Omental fat pad (tissue), 3 donors: ENCODE measurements at regions not wholly inside any gene's neighbourhood (a gene's known extent, or its start where the extent isn't known, plus 50 kb on each side); places are given as distances from the start of the nearest gene placed in this dataset.

Experiments
- ATAC-seq: fragments of 150-250 bp; one replicate; pipeline ENCODE4 v1.9.1; 2016; ENCODE audit warnings: mild to moderate bottlenecking, moderate library complexity; ENCODE audit not compliant: low FRiP score
- DNase-seq: peaks from one replicate; pipeline ENCODE4 v3.0.0-alpha.2; 2019; ENCODE audit warnings: low spot score
- CTCF ChIP-seq, 3 donors: fragments of 450-650 bp; IDR thresholded peaks; one replicate each; pipeline ENCODE4 v1.5.1; 2016 to 2017; ENCODE audit warnings: antibody characterized with exemption in 3 of 3, mild to moderate bottlenecking in 3 of 3, moderate library complexity in 2 of 3

GRCh38 chr10:42980553-42981357 lies 96.1 kb upstream of the RET start:
- peak; percentile 11 for DNase-seq
- no peak for TF ChIP-seq CTCF (IDR thresholded peaks at IDR 0.05)
- ATAC-seq, result no peak

- ATAC-seq, result no peak
- DNase-seq, result peak; percentile 15
- TF ChIP-seq CTCF (IDR thresholded peaks at IDR 0.05), result no peak
These were observed 95.3 kb upstream of the RET start for GRCh38 chr10:42981358-42982236.

GRCh38 chr10:42982891-42983506 lies 93.9 kb upstream of the RET start:
- TF ChIP-seq CTCF (IDR thresholded peaks at IDR 0.05), result no peak
- ATAC-seq, result no peak
- peak; percentile 12 for DNase-seq

- peak; percentile 15 for DNase-seq
These were observed 93.3 kb upstream of the RET start for GRCh38 chr10:42983591-42983990.

GRCh38 chr10:42984035-42984610 lies 92.7 kb upstream of the RET start:
- ATAC-seq (no peak), DNase-seq (no peak)
- no peak for TF ChIP-seq CTCF (IDR thresholded peaks at IDR 0.05)

More at GRCh38 chr10:42983591-42983990, 93.3 kb upstream of the RET start:
- no peak for ATAC-seq
- TF ChIP-seq CTCF (IDR thresholded peaks at IDR 0.05), result no peak

- no peak for ATAC-seq
- DNase-seq, result peak; percentile 7
- TF ChIP-seq CTCF (IDR thresholded peaks at IDR 0.05), result no peak
These were observed 92.0 kb upstream of the RET start for GRCh38 chr10:42984761-42985325.
